ENCODE measurements at regions not wholly inside any gene's neighbourhood (a gene's known extent, or its start where the extent isn't known, plus 50 kb on each side); places are given as distances from the start of the nearest gene placed in this dataset.

GRCh38 chr3:74442683-74443082 lies 171.8 kb downstream of the CNTN3 start:
- no peak for DNase-seq
- Histone ChIP-seq H3K4me1 (no peaks in the 10 kb centered on the region), H3K27me3 (no peaks in the 10 kb centered on the region), H3K27ac (no peak overlapping the region), H3K36me3 (no peaks in the 10 kb centered on the region), H3K4me3 (no peak overlapping the region), H3K9me3 (no peaks in the 10 kb centered on the region)
- TF ChIP-seq CTCF (IDR thresholded peaks at IDR 0.05) (no peak), POLR2A (IDR thresholded peaks at IDR 0.05) (no peak)

- Histone ChIP-seq H3K36me3 (no peaks in the 10 kb centered on the region), H3K4me3 (no peak overlapping the region), H3K9me3 (no peaks in the 10 kb centered on the region), H3K27ac (no peak overlapping the region), H3K27me3 (no peaks in the 10 kb centered on the region), H3K4me1 (no peaks in the 10 kb centered on the region)
- DNase-seq, result no peak
- TF ChIP-seq POLR2A (IDR thresholded peaks at IDR 0.05) (no peak), CTCF (IDR thresholded peaks at IDR 0.05) (no peak)
Observed at GRCh38 chr3:74442068-74442467, 172.4 kb downstream of the CNTN3 start.

- Histone ChIP-seq H3K9me3 (no peaks in the 10 kb centered on the region), H3K36me3 (no peaks in the 10 kb centered on the region), H3K4me1 (no peaks in the 10 kb centered on the region), H3K27ac (no peak overlapping the region), H3K27me3 (no peaks in the 10 kb centered on the region), H3K4me3 (no peak overlapping the region)
- DNase-seq, result no peak
- TF ChIP-seq CTCF (IDR thresholded peaks at IDR 0.05) (no peak), POLR2A (IDR thresholded peaks at IDR 0.05) (no peak)
Observed at GRCh38 chr3:74436184-74436583, 178.3 kb downstream of the CNTN3 start.

- no peak overlapping the region for H3K4me3 ChIP-seq
- DNase-seq, result no peak
- no peaks in the 10 kb centered on the region for H3K9me3 ChIP-seq
- H3K27ac ChIP-seq, result no peak overlapping the region
- H3K4me1 ChIP-seq, result no peaks in the 10 kb centered on the region
- H3K27me3 ChIP-seq, result no peaks in the 10 kb centered on the region
- H3K36me3 ChIP-seq, result no peaks in the 10 kb centered on the region
- TF ChIP-seq CTCF (IDR thresholded peaks at IDR 0.05) (no peak), POLR2A (IDR thresholded peaks at IDR 0.05) (no peak)
Observed at GRCh38 chr3:74435631-74436030, 178.8 kb downstream of the CNTN3 start.

GRCh38 chr3:74434406-74434805 lies 180.1 kb downstream of the CNTN3 start:
- DNase-seq, result no peak
- H3K4me1 ChIP-seq, result no peaks in the 10 kb centered on the region
- no peaks in the 10 kb centered on the region for H3K9me3 ChIP-seq
- TF ChIP-seq POLR2A (IDR thresholded peaks at IDR 0.05) (no peak), CTCF (IDR thresholded peaks at IDR 0.05) (no peak)
- H3K27me3 ChIP-seq, result no peaks in the 10 kb centered on the region
- no peaks in the 10 kb centered on the region for H3K36me3 ChIP-seq
- no peak overlapping the region for H3K4me3 ChIP-seq
- no peak overlapping the region for H3K27ac ChIP-seq

- H3K36me3 ChIP-seq, result no peaks in the 10 kb centered on the region
- H3K27ac ChIP-seq, result no peak overlapping the region
- H3K9me3 ChIP-seq, result no peaks in the 10 kb centered on the region
- no peaks in the 10 kb centered on the region for H3K4me1 ChIP-seq
- H3K27me3 ChIP-seq, result no peaks in the 10 kb centered on the region
- TF ChIP-seq CTCF (IDR thresholded peaks at IDR 0.05), result no peak
- TF ChIP-seq POLR2A (IDR thresholded peaks at IDR 0.05), result no peak
- H3K4me3 ChIP-seq, result no peak overlapping the region
- DNase-seq, result no peak
Observed at GRCh38 chr3:74426571-74426970, 187.9 kb downstream of the CNTN3 start.

Measured in Peyer's patch (tissue), 4 donors.